ENCODE measurements at regions not wholly inside any gene's neighbourhood (a gene's known extent, or its start where the extent isn't known, plus 50 kb on each side); places are given as distances from the start of the nearest gene placed in this dataset.

DNA sequence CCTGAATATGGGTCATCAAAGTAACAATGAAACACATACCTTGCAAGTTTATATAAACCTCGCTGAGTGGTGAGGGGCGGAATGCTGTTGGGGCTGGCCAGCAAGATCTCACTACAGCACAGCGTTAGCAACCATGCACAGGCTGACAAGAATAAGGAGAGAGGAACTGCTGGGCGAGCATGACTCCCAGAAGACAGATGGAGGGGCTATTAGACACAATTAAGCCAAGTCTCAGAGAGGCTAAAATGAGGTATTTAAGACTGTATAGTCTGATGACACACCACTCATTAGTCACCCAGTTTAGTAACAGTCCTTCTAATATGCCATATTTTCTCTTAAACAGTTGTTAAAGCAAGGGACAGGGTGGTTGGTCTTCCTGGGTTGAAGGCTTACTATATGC lies 340.2 kb upstream of the NR5A2 start:
- Histone ChIP-seq H3K9ac (ENCODE audit: low read length) (no peak overlapping the region), H3K27me3 (ENCODE audit: insufficient read depth, low read length) (no peaks in the 10 kb centered on the region), H3K36me3 (ENCODE audit: insufficient read depth, low read length) (no peaks in the 10 kb centered on the region), H3K4me2 (ENCODE audit: low read length) (no peak overlapping the region), H3K79me2 (ENCODE audit: insufficient read depth, low read length) (no peaks in the 10 kb centered on the region), H3F3A (ENCODE audit: insufficient read depth, low read length) (no peaks in the 10 kb centered on the region), H4K20me1 (ENCODE audit: insufficient read depth, low read length) (no peaks in the 10 kb centered on the region), H2AFZ (ENCODE audit: low read length) (no peak overlapping the region), H3K9me2 (ENCODE audit: low read depth, low read length) (no peaks in the 10 kb centered on the region), H3K4me3 (ENCODE audit: low read depth, low read length, poor library complexity, severe bottlenecking) (no peak overlapping the region), H3K27ac (ENCODE audit: low read depth, low read length, poor library complexity, severe bottlenecking) (no peak overlapping the region), H3K4me1 (ENCODE audit: insufficient read depth, low read length, severe bottlenecking) (no peaks in the 10 kb centered on the region), H3K9me3 (ENCODE audit: low read length) (no peaks in the 10 kb centered on the region)
- no peak for TF ChIP-seq EZH2 (IDR thresholded peaks at IDR 0.05; ENCODE audit: borderline replicate concordance, low read length)
- TF ChIP-seq, protein P1, sequence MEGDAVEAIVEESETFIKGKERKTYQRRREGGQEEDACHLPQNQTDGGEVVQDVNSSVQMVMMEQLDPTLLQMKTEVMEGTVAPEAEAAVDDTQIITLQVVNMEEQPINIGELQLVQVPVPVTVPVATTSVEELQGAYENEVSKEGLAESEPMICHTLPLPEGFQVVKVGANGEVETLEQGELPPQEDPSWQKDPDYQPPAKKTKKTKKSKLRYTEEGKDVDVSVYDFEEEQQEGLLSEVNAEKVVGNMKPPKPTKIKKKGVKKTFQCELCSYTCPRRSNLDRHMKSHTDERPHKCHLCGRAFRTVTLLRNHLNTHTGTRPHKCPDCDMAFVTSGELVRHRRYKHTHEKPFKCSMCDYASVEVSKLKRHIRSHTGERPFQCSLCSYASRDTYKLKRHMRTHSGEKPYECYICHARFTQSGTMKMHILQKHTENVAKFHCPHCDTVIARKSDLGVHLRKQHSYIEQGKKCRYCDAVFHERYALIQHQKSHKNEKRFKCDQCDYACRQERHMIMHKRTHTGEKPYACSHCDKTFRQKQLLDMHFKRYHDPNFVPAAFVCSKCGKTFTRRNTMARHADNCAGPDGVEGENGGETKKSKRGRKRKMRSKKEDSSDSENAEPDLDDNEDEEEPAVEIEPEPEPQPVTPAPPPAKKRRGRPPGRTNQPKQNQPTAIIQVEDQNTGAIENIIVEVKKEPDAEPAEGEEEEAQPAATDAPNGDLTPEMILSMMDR (IDR thresholded peaks at IDR 0.05; ENCODE audit: low read length): no peak

DNA sequence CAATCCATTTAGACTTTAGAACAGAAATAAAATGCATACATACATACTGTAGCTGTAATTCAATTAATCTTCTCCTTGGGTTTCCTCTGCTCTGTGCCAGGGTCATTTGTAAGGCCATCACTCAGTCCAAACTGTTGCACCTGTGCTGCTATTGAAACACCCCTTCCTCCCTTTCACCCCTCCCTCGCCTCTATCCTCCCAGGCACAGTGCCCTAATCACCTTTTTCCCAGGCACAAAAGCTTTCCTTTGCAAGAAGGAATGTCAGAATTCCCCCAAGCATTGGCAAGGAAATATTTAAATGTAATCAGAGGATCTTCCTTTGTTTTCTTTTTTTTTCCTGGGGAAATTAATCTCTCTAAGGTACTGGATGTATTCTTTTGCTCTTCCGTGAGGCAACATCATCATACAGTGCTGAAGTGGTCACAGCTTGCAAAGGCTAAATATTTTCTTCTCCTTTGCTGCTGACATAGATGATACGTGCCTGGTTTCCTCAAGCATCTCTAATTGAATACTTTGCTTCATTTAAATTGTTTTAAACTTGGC lies 339.3 kb upstream of the NR5A2 start:
- H3K4me1 ChIP-seq (ENCODE audit: insufficient read depth, low read length, severe bottlenecking): no peaks in the 10 kb centered on the region
- no peak overlapping the region for H3K9ac ChIP-seq (ENCODE audit: low read length)
- no peaks in the 10 kb centered on the region for H3K36me3 ChIP-seq (ENCODE audit: insufficient read depth, low read length)
- TF ChIP-seq, protein P1 (IDR thresholded peaks at IDR 0.05; ENCODE audit: low read length): no peak
- no peak for TF ChIP-seq EZH2 (IDR thresholded peaks at IDR 0.05; ENCODE audit: borderline replicate concordance, low read length)
- no peak overlapping the region for H3K4me3 ChIP-seq (ENCODE audit: low read depth, low read length, poor library complexity, severe bottlenecking)
- no peaks in the 10 kb centered on the region for H3K9me2 ChIP-seq (ENCODE audit: low read depth, low read length)
- no peak overlapping the region for H3K4me2 ChIP-seq (ENCODE audit: low read length)
- H3K79me2 ChIP-seq (ENCODE audit: insufficient read depth, low read length): no peaks in the 10 kb centered on the region
- no peaks in the 10 kb centered on the region for H3F3A ChIP-seq (ENCODE audit: insufficient read depth, low read length)
- H3K27ac ChIP-seq (ENCODE audit: low read depth, low read length, poor library complexity, severe bottlenecking): no peak overlapping the region
- H3K27me3 ChIP-seq (ENCODE audit: insufficient read depth, low read length): no peaks in the 10 kb centered on the region
- no peaks in the 10 kb centered on the region for H3K9me3 ChIP-seq (ENCODE audit: low read length)
- H2AFZ ChIP-seq (ENCODE audit: low read length): no peak overlapping the region
- H4K20me1 ChIP-seq (ENCODE audit: insufficient read depth, low read length): no peaks in the 10 kb centered on the region

DNA sequence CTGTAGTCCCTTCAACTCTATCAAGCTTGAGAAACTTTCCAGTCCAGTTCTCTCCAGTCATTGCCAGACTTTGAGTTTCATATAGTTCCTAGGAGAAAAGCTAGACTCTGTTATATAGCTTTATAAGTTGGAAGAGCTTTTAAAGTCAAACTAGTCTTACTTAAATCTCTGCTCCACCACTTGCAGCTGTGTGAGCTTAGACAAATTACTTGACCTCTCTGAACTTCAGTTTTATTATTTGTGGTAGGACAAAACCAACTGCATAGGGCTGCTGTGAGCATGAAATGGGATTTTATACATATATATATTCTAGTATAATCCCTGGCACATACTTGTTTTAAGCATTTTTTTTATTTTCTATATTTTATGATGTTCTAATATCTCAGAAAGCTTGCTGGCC lies 338.7 kb upstream of the NR5A2 start:
- H3K9me3 ChIP-seq (ENCODE audit: low read length): no peaks in the 10 kb centered on the region
- no peak overlapping the region for H3K4me2 ChIP-seq (ENCODE audit: low read length)
- H3K36me3 ChIP-seq (ENCODE audit: insufficient read depth, low read length): no peaks in the 10 kb centered on the region
- no peak overlapping the region for H3K4me3 ChIP-seq (ENCODE audit: low read depth, low read length, poor library complexity, severe bottlenecking)
- no peaks in the 10 kb centered on the region for H3F3A ChIP-seq (ENCODE audit: insufficient read depth, low read length)
- H3K79me2 ChIP-seq (ENCODE audit: insufficient read depth, low read length): no peaks in the 10 kb centered on the region
- H3K4me1 ChIP-seq (ENCODE audit: insufficient read depth, low read length, severe bottlenecking): no peaks in the 10 kb centered on the region
- H3K27ac ChIP-seq (ENCODE audit: low read depth, low read length, poor library complexity, severe bottlenecking): no peak overlapping the region
- H2AFZ ChIP-seq (ENCODE audit: low read length): no peak overlapping the region
- H3K9ac ChIP-seq (ENCODE audit: low read length): no peak overlapping the region
- no peaks in the 10 kb centered on the region for H4K20me1 ChIP-seq (ENCODE audit: insufficient read depth, low read length)
- no peak for TF ChIP-seq EZH2 (IDR thresholded peaks at IDR 0.05; ENCODE audit: borderline replicate concordance, low read length)
- TF ChIP-seq, protein P1 (IDR thresholded peaks at IDR 0.05; ENCODE audit: low read length): no peak
- H3K27me3 ChIP-seq (ENCODE audit: insufficient read depth, low read length): no peaks in the 10 kb centered on the region
- H3K9me2 ChIP-seq (ENCODE audit: low read depth, low read length): no peaks in the 10 kb centered on the region

Measured in OCI-LY1 (cell line).